Naive thymus-derived CD4-positive, alpha-beta T cell (primary cell): ENCODE measurements at regions not wholly inside any gene's neighbourhood (a gene's known extent, or its start where the extent isn't known, plus 50 kb on each side); places are given as distances from the start of the nearest gene placed in this dataset.

Experiments
- ATAC-seq: fragments of 150-1000 bp; cut with Tn5 transposase; 2 replicates; pipeline ENCODE4 v1.10.0; 2021; ENCODE audit warnings: mild to moderate bottlenecking, moderate library complexity
- CTCF ChIA-PET: fragments of 350-600 bp; sonication (Branson Sonifier 250); formaldehyde crosslinking; loops from one replicate; lab custom pipeline; 2021; ENCODE audit warnings: antibody characterized with exemption; lab: Charles Lee
- POLR2A ChIA-PET: fragments of 350-600 bp; sonication (Branson Sonifier 250); formaldehyde crosslinking; loops from one replicate; lab custom pipeline; 2021; ENCODE audit warnings: antibody characterized with exemption, inconsistent platforms; lab: Charles Lee
- DNase-seq, 9 donors: peaks; one replicate each; pipeline versions ENCODE4 v3.0.0 to v3.0.0-alpha.2; 2020 to 2022; ENCODE audit warnings: mixed read lengths in 1 of 9
- H3K27ac ChIP-seq: one replicate; pipeline ENCODE4 v1.7.0; 2013; ENCODE audit warnings: mild to moderate bottlenecking, low read depth, low read length, moderate library complexity
- H3K27me3 ChIP-seq, 2 donors: one replicate each; pipeline ENCODE4 v1.7.0; 2013; ENCODE audit warnings: low read length in 2 of 2, mild to moderate bottlenecking in 2 of 2, moderate library complexity in 2 of 2; ENCODE audit not compliant: control insufficient read depth in 2 of 2, insufficient read depth in 2 of 2
- H3K36me3 ChIP-seq, 3 experiments: 1 replicate in 2 of 3; 2 replicates in 1 of 3; pipeline ENCODE4 v1.7.0; 2013; ENCODE audit warnings: low read length in 3 of 3, mild to moderate bottlenecking in 3 of 3, moderate library complexity in 1 of 3; ENCODE audit not compliant: insufficient read depth in 3 of 3, control insufficient read depth in 2 of 3
- H3K4me1 ChIP-seq, 2 donors: one replicate each; pipeline ENCODE4 v1.7.0; 2013; ENCODE audit warnings: low read length in 2 of 2, mild to moderate bottlenecking in 2 of 2, moderate library complexity in 1 of 2; ENCODE audit not compliant: control insufficient read depth in 2 of 2, insufficient read depth in 2 of 2
- H3K4me3 ChIP-seq: 2 replicates; pipeline ENCODE4 v1.7.0; 2013; ENCODE audit warnings: mild to moderate bottlenecking, low read length
- H3K9me3 ChIP-seq, 3 experiments: 1 replicate in 2 of 3; 2 replicates in 1 of 3; pipeline ENCODE4 v1.7.0; 2013; ENCODE audit warnings: low read length in 3 of 3; ENCODE audit not compliant: control insufficient read depth in 2 of 3
- H3K27ac Mint-ChIP-seq, 9 donors: one replicate each; pipeline ENCODE4 v1.8.0; 2020 to 2022; ENCODE audit warnings: mixed read lengths in 9 of 9, mild to moderate bottlenecking in 8 of 9, moderate library complexity in 5 of 9, inconsistent platforms in 2 of 9
- H3K27me3 Mint-ChIP-seq, 5 donors: one replicate each; pipeline ENCODE4 v1.8.0; 2021 to 2022; ENCODE audit warnings: mixed read lengths in 5 of 5, mild to moderate bottlenecking in 1 of 5
- H3K36me3 Mint-ChIP-seq, 5 donors: one replicate each; pipeline ENCODE4 v1.8.0; 2020 to 2022; ENCODE audit warnings: mixed read lengths in 5 of 5, mild to moderate bottlenecking in 3 of 5, inconsistent platforms in 1 of 5
- H3K4me1 Mint-ChIP-seq, 7 donors: one replicate each; pipeline ENCODE4 v1.8.0; 2020 to 2022; ENCODE audit warnings: mixed read lengths in 7 of 7, mild to moderate bottlenecking in 3 of 7, inconsistent platforms in 1 of 7
- H3K4me3 Mint-ChIP-seq, 10 donors: one replicate each; pipeline ENCODE4 v1.8.0; 2020 to 2022; ENCODE audit warnings: mild to moderate bottlenecking in 10 of 10, mixed read lengths in 10 of 10, moderate library complexity in 6 of 10, inconsistent platforms in 2 of 10
- H3K9me3 Mint-ChIP-seq, 11 donors: one replicate each; pipeline ENCODE4 v1.8.0; 2020 to 2022; ENCODE audit warnings: mixed read lengths in 11 of 11, mild to moderate bottlenecking in 4 of 11, inconsistent platforms in 1 of 11, moderate library complexity in 1 of 11
- intact Hi-C, 2 donors: fragments of 100-400 bp; cut with micrococcal nuclease; formaldehyde crosslinking; loops; one replicate each; pipeline ENCODE4 v1.15.1; 2023

- H3K36me3 Mint-ChIP-seq: no peaks in the 10 kb centered on the region
- H3K27ac ChIP-seq: no peak overlapping the region
- CTCF ChIA-PET: interaction anchor here (0.6 to 2.2 kb wide), 7 partner anchors 8 to 93 kb away, joined by 3 to 13 read pairs (median 4); no protein-coding TSS in a partner anchor
- ATAC-seq (peak; percentile 93), DNase-seq (peak; percentile 49 to 71 (median 65))
- peaks cover 11 to 33% of the 10 kb centered on the region in 2 donors for H3K4me1 ChIP-seq
- no peaks in the 10 kb centered on the region for H3K9me3 ChIP-seq
- H3K36me3 ChIP-seq: no peaks in the 10 kb centered on the region
- peaks cover 17 to 44% (median 34%) of the 10 kb centered on the region in 7 donors for H3K4me1 Mint-ChIP-seq
- H3K4me3 ChIP-seq: peak overlapping the region; percentile 48
- peaks cover 0 to 5% (median 0%) of the 10 kb centered on the region in 11 donors for H3K9me3 Mint-ChIP-seq
- H3K27ac Mint-ChIP-seq: peak overlapping the region in 8 of 9 donors; percentile 17 to 83 (median 76)
- intact Hi-C loops: loop anchor here (1.0 to 2.0 kb wide), 4 partner anchors 15 to 93 kb away; no protein-coding TSS in a partner anchor
- POLR2A ChIA-PET: interaction anchor here (0.7 to 1.6 kb wide), 12 partner anchors 9 to 76 kb away, joined by 3 to 13 read pairs (median 4); no protein-coding TSS in a partner anchor
- H3K27me3 ChIP-seq: no peaks in the 10 kb centered on the region
- H3K27me3 Mint-ChIP-seq: peaks cover 0 to 6% (median 0%) of the 10 kb centered on the region in 5 donors
- H3K4me3 Mint-ChIP-seq: peak overlapping the region; percentile 42 to 81 (median 77)
Measured at GRCh38 chr12:132429946-132430643, 59.9 kb upstream of the FBRSL1 start.

- Histone ChIP-seq H3K4me3 (no peak overlapping the region), H3K4me1 (peaks cover 11 to 33% of the 10 kb centered on the region in 2 donors), H3K9me3 (no peaks in the 10 kb centered on the region), H3K27ac (no peak overlapping the region), H3K36me3 (no peaks in the 10 kb centered on the region), H3K27me3 (no peaks in the 10 kb centered on the region)
- H3K27ac Mint-ChIP-seq: peak overlapping the region in 2 of 9 donors; percentile 17 to 75
- ChIA-PET POLR2A (interaction anchor here (1.0 to 1.6 kb wide), 5 partner anchors 10 to 61 kb away, joined by 3 to 13 read pairs (median 4); no protein-coding TSS in a partner anchor), CTCF (interaction anchor here (1.4 to 2.2 kb wide), 4 partner anchors 8 to 94 kb away, joined by 3 to 13 read pairs (median 8); no protein-coding TSS in a partner anchor)
- H3K4me1 Mint-ChIP-seq: peaks cover 17 to 39% (median 29%) of the 10 kb centered on the region in 7 donors
- peak overlapping the region in 9 of 10 donors; percentile 42 to 81 (median 77) for H3K4me3 Mint-ChIP-seq
- DNase-seq (no peak), ATAC-seq (no peak)
- H3K36me3 Mint-ChIP-seq: peaks cover 0 to 2% (median 0%) of the 10 kb centered on the region in 5 donors
- intact Hi-C loops: no loop called here
- H3K9me3 Mint-ChIP-seq: peaks cover 0 to 7% (median 0%) of the 10 kb centered on the region in 11 donors
- peaks cover 0 to 3% (median 0%) of the 10 kb centered on the region in 5 donors for H3K27me3 Mint-ChIP-seq
Measured at GRCh38 chr12:132429602-132429945, 60.4 kb upstream of the FBRSL1 start.

- Mint-ChIP-seq H3K4me3 (peak overlapping the region in 4 of 10 donors; percentile 8 to 77 (median 22)), H3K9me3 (peaks cover 0 to 7% (median 0%) of the 10 kb centered on the region in 11 donors), H3K27ac (no peak overlapping the region), H3K27me3 (peaks cover 0 to 2% (median 0%) of the 10 kb centered on the region in 5 donors), H3K36me3 (peaks cover 0 to 2% (median 0%) of the 10 kb centered on the region in 5 donors), H3K4me1 (peaks cover 17 to 36% (median 26%) of the 10 kb centered on the region in 7 donors)
- Histone ChIP-seq H3K4me3 (no peak overlapping the region), H3K36me3 (no peaks in the 10 kb centered on the region), H3K4me1 (peaks cover 11 to 33% of the 10 kb centered on the region in 2 donors), H3K27ac (no peak overlapping the region), H3K27me3 (no peaks in the 10 kb centered on the region), H3K9me3 (no peaks in the 10 kb centered on the region)
- ChIA-PET CTCF (interaction anchor here (1.5 to 2.2 kb wide), 2 partner anchors 9 to 14 kb away, joined by 3 to 13 read pairs; no protein-coding TSS in a partner anchor), POLR2A (interaction anchor here (1.6 to 1.9 kb wide), 2 partner anchors 9 to 63 kb away, joined by 5 to 6 read pairs; no protein-coding TSS in a partner anchor)
- ATAC-seq: no peak
- intact Hi-C loops: no loop called here
- DNase-seq: no peak
Measured at GRCh38 chr12:132428936-132429601, 60.9 kb upstream of the FBRSL1 start.

- H3K36me3 Mint-ChIP-seq: peaks cover 0 to 2% (median 0%) of the 10 kb centered on the region in 5 donors
- H3K4me3 Mint-ChIP-seq: peak overlapping the region in 3 of 10 donors; percentile 14 to 77 (median 18)
- intact Hi-C loops: no loop called here
- peaks cover 15 to 33% (median 23%) of the 10 kb centered on the region in 7 donors for H3K4me1 Mint-ChIP-seq
- H3K27me3 ChIP-seq: no peaks in the 10 kb centered on the region
- H3K36me3 ChIP-seq: no peaks in the 10 kb centered on the region
- H3K27me3 Mint-ChIP-seq: peaks cover 0 to 2% (median 0%) of the 10 kb centered on the region in 5 donors
- CTCF ChIA-PET: interaction anchor here (0.7 kb wide), 1 partner anchor 14 kb away, joined by 3 read pairs; no protein-coding TSS in a partner anchor
- DNase-seq (no peak), ATAC-seq (no peak)
- peaks cover 0 to 7% (median 0%) of the 10 kb centered on the region in 11 donors for H3K9me3 Mint-ChIP-seq
- POLR2A ChIA-PET: interaction anchor here (1.0 to 1.9 kb wide), 4 partner anchors 10 to 64 kb away, joined by 3 to 6 read pairs (median 4); no protein-coding TSS in a partner anchor
- no peak overlapping the region for H3K27ac ChIP-seq
- H3K9me3 ChIP-seq: no peaks in the 10 kb centered on the region
- peaks cover 11 to 28% of the 10 kb centered on the region in 2 donors for H3K4me1 ChIP-seq
- no peak overlapping the region for H3K4me3 ChIP-seq
- peak overlapping the region in 1 of 9 donors; percentile 5 for H3K27ac Mint-ChIP-seq
Measured at GRCh38 chr12:132427999-132428935, 61.7 kb upstream of the FBRSL1 start.

GRCh38 chr12:132427174-132427768, 62.7 kb upstream of the FBRSL1 start:
- Mint-ChIP-seq H3K4me3 (no peak overlapping the region), H3K27ac (peak overlapping the region in 4 of 9 donors; percentile 2 to 79 (median 59)), H3K27me3 (peaks cover 0 to 4% (median 0%) of the 10 kb centered on the region in 5 donors), H3K9me3 (peaks cover 0 to 7% (median 0%) of the 10 kb centered on the region in 11 donors), H3K36me3 (peaks cover 0 to 2% (median 0%) of the 10 kb centered on the region in 5 donors), H3K4me1 (peaks cover 15 to 41% (median 29%) of the 10 kb centered on the region in 7 donors)
- DNase-seq (no peak), ATAC-seq (no peak)
- H3K36me3 ChIP-seq: no peaks in the 10 kb centered on the region
- POLR2A ChIA-PET: interaction anchor here (1.0 to 1.9 kb wide), 5 partner anchors 11 to 65 kb away, joined by 3 to 6 read pairs (median 4); no protein-coding TSS in a partner anchor
- CTCF ChIA-PET: interaction anchor here (0.7 kb wide), 1 partner anchor 13 kb away, joined by 3 read pairs; no protein-coding TSS in a partner anchor
- peaks cover 11 to 26% of the 10 kb centered on the region in 2 donors for H3K4me1 ChIP-seq
- intact Hi-C loops: no loop called here
- H3K9me3 ChIP-seq: no peaks in the 10 kb centered on the region
- H3K27ac ChIP-seq: no peak overlapping the region
- H3K4me3 ChIP-seq: no peak overlapping the region
- H3K27me3 ChIP-seq: no peaks in the 10 kb centered on the region
